SK-N-SH (cell line): ENCODE measurements at regions not wholly inside any gene's neighbourhood (a gene's known extent, or its start where the extent isn't known, plus 50 kb on each side); places are given as distances from the start of the nearest gene placed in this dataset.

Experiments
- CTCF ChIA-PET: fragments of 300-600, 350-600 bp; formaldehyde crosslinking; extraction: SDS; loops from one replicate; lab custom pipeline; 2021; lab: Yijun Ruan, JAX
- POLR2A ChIA-PET: fragments of 350-600 bp; sonication (Branson Sonifier 250); formaldehyde crosslinking; extraction: SDS; loops from one replicate; lab custom pipeline; 2020; ENCODE audit warnings: antibody characterized with exemption, inconsistent platforms; lab: Yijun Ruan, JAX
- DNase-seq: peaks from one replicate; pipeline ENCODE4 v3.0.0; 2012
- H2AFZ ChIP-seq: fragments of 200-600 bp; sonication (generic); 2 replicates; pipeline ENCODE4 v1.8.1; 2016; ENCODE audit warnings: antibody characterized with exemption, mild to moderate bottlenecking, low read depth
- H3F3A ChIP-seq: fragments of 200-600 bp; sonication (generic); replicated peaks from 2 replicates; pipeline ENCODE3; 2016; ENCODE audit warnings: antibody characterized with exemption, mild to moderate bottlenecking; ENCODE audit not compliant: insufficient read depth
- H3K27ac ChIP-seq, 2 experiments: fragments of 200-500 bp in 1 of 2; fragments of 200-600 bp in 1 of 2; sonication (Bioruptor generic) in 1 of 2; sonication (generic), shearing (Covaris generic) in 1 of 2; 2 replicates each; pipeline versions ENCODE4 v1.5.1 to v1.6.1; 2014 to 2016; ENCODE audit warnings: low read depth in 2 of 2, inconsistent platforms in 1 of 2, low read length in 1 of 2, mild to moderate bottlenecking in 1 of 2, mixed read lengths in 1 of 2
- H3K27me3 ChIP-seq: fragments of 200-600 bp; sonication (generic), shearing (Covaris generic); 2 replicates; pipeline ENCODE4 v1.6.1; 2016; ENCODE audit warnings: mixed run types; ENCODE audit not compliant: insufficient read depth
- H3K36me3 ChIP-seq, 2 experiments: fragments of 200-500 bp in 1 of 2; fragments of 200-600 bp in 1 of 2; sonication (Bioruptor generic) in 1 of 2; sonication (generic) in 1 of 2; replicated peaks in 1 of 2; 2 replicates each; pipeline versions ENCODE3 to v1.5.1; 2014 to 2016; ENCODE audit warnings: low read length in 1 of 2, mild to moderate bottlenecking in 1 of 2; ENCODE audit not compliant: insufficient read depth in 2 of 2, control insufficient read depth in 1 of 2
- H3K4me1 ChIP-seq, 2 experiments: fragments of 200-500 bp in 1 of 2; fragments of 200-600 bp in 1 of 2; sonication (Bioruptor generic) in 1 of 2; sonication (generic), shearing (Covaris generic) in 1 of 2; 2 replicates each; pipeline versions ENCODE4 v1.5.1 to v1.6.1; 2014 to 2016; ENCODE audit warnings: low read depth in 1 of 2, low read length in 1 of 2, mixed run types in 1 of 2; ENCODE audit not compliant: insufficient read depth in 2 of 2, control insufficient read depth in 1 of 2
- H3K4me2 ChIP-seq: fragments of 200-600 bp; sonication (generic), shearing (Covaris generic); 2 replicates; pipeline ENCODE4 v1.6.1; 2017; ENCODE audit warnings: mixed run types
- H3K4me3 ChIP-seq, 2 experiments: fragments of 200-500 bp in 1 of 2; fragments of 200-600 bp in 1 of 2; sonication (Bioruptor generic) in 1 of 2; sonication (generic), shearing (Covaris generic) in 1 of 2; 2 replicates each; pipeline versions ENCODE4 v1.5.1 to v1.8.1; 2014 to 2016; ENCODE audit warnings: low read depth in 2 of 2, inconsistent platforms in 1 of 2, low read length in 1 of 2, mild to moderate bottlenecking in 1 of 2, mixed read lengths in 1 of 2, moderate library complexity in 1 of 2
- H3K79me2 ChIP-seq: fragments of 200-600 bp; sonication (generic); 2 replicates; pipeline ENCODE4 v1.8.1; 2017; ENCODE audit warnings: mild to moderate bottlenecking; ENCODE audit not compliant: insufficient read depth
- H3K9ac ChIP-seq: fragments of 200-600 bp; sonication (generic); 2 replicates; pipeline ENCODE4 v1.6.1; 2017; ENCODE audit warnings: mixed run types
- H3K9me2 ChIP-seq: fragments of 200-600 bp; sonication (generic); 2 replicates; pipeline ENCODE4 v1.6.1; 2017; ENCODE audit warnings: mixed run types
- H3K9me3 ChIP-seq: fragments of 200-600 bp; sonication (generic); 2 replicates; pipeline ENCODE4 v1.6.1; 2017; ENCODE audit warnings: mixed run types, mild to moderate bottlenecking, moderate library complexity
- H4K20me1 ChIP-seq: fragments of 200-600 bp; sonication (generic); 2 replicates; pipeline ENCODE4 v1.6.1; 2017; ENCODE audit warnings: mild to moderate bottlenecking, mixed run types; ENCODE audit not compliant: insufficient read depth
- CTCF ChIP-seq: fragments of 200-600 bp; sonication (generic); IDR thresholded peaks from 2 replicates; pipeline ENCODE4 v1.6.1; 2017; ENCODE audit warnings: antibody characterized with exemption, mild to moderate bottlenecking, moderate library complexity
- ELF1 ChIP-seq: IDR thresholded peaks from 2 replicates; pipeline ENCODE4 v1.4.0; 2012
- EP300 ChIP-seq, 2 experiments: IDR thresholded peaks; 2 replicates each; pipeline versions ENCODE4 v1.4.0 to v1.6.1; 2012; ENCODE audit warnings: borderline replicate concordance in 1 of 2, low read depth in 1 of 2, low read length in 1 of 2
- EZH2phosphoT487 ChIP-seq: fragments of 200-600 bp; sonication (generic); IDR thresholded peaks from 2 replicates; pipeline ENCODE4 v1.6.1; 2017; ENCODE audit warnings: low read depth, mixed run types, mild to moderate bottlenecking, antibody characterized with exemption, moderate library complexity, borderline replicate concordance
- FOSL2 ChIP-seq: IDR thresholded peaks from 2 replicates; pipeline ENCODE4 v1.4.0; 2012; ENCODE audit warnings: low read depth, mild to moderate bottlenecking, moderate library complexity, borderline replicate concordance
- FOXJ3 ChIP-seq: sonication (generic); formaldehyde crosslinking; IDR thresholded peaks from 2 replicates; pipeline ENCODE4 v1.5.1; 2020; ENCODE audit warnings: mild to moderate bottlenecking, missing genetic modification reagents
- FOXM1 ChIP-seq: IDR thresholded peaks from 2 replicates; pipeline ENCODE4 v1.4.0; 2012; ENCODE audit warnings: low read depth, mild to moderate bottlenecking
- GABPA ChIP-seq: IDR thresholded peaks from 2 replicates; pipeline ENCODE4 v1.4.0; 2012; ENCODE audit warnings: low read depth, mild to moderate bottlenecking
- GATA2 ChIP-seq: sonication (generic); formaldehyde crosslinking; IDR thresholded peaks from 2 replicates; pipeline ENCODE4 v1.5.0; 2020; ENCODE audit warnings: mild to moderate bottlenecking, missing genetic modification reagents
- IRF3 ChIP-seq: fragments of 150-350 bp; IDR thresholded peaks from 2 replicates; pipeline ENCODE4 v1.6.1; 2016; ENCODE audit warnings: mild to moderate bottlenecking, low read depth, low read length
- JUND ChIP-seq: IDR thresholded peaks from 2 replicates; pipeline ENCODE4 v1.4.0; 2012
- MAX ChIP-seq: IDR thresholded peaks from 2 replicates; pipeline ENCODE4 v1.4.0; 2012; ENCODE audit warnings: low read depth
- MXI1 ChIP-seq: IDR thresholded peaks from 2 replicates; pipeline ENCODE4 v1.6.1; 2012; ENCODE audit warnings: mild to moderate bottlenecking, low read depth, low read length, improper control_type of control experiment
- NRF1 ChIP-seq: IDR thresholded peaks from 2 replicates; pipeline ENCODE4 v1.6.1; 2012; ENCODE audit warnings: low read depth, mild to moderate bottlenecking, low read length
- POLR2AphosphoS5 ChIP-seq: IDR thresholded peaks from 2 replicates; pipeline ENCODE4 v1.6.1; 2012; ENCODE audit warnings: low read depth, low read length
- RAD21 ChIP-seq: IDR thresholded peaks from 2 replicates; pipeline ENCODE4 v1.6.1; 2012; ENCODE audit warnings: mild to moderate bottlenecking, low read length
- RFX5 ChIP-seq: IDR thresholded peaks from 2 replicates; pipeline ENCODE4 v1.6.1; 2012; ENCODE audit warnings: mild to moderate bottlenecking, improper control_type of control experiment, low read length
- RXRA ChIP-seq: IDR thresholded peaks from 2 replicates; pipeline ENCODE4 v1.4.0; 2012; ENCODE audit warnings: low read depth, mild to moderate bottlenecking, borderline replicate concordance
- SIN3A ChIP-seq: IDR thresholded peaks from 2 replicates; pipeline ENCODE4 v1.6.1; 2012; ENCODE audit warnings: low read depth, mild to moderate bottlenecking, low read length, moderate library complexity, borderline replicate concordance
- TAF1 ChIP-seq: IDR thresholded peaks from 2 replicates; pipeline ENCODE4 v1.6.1; 2012; ENCODE audit warnings: low read depth, mild to moderate bottlenecking, low read length, moderate library complexity, borderline replicate concordance
- TCF12 ChIP-seq: IDR thresholded peaks from 2 replicates; pipeline ENCODE4 v1.4.0; 2012
- TEAD4 ChIP-seq: IDR thresholded peaks from 2 replicates; pipeline ENCODE4 v1.4.0; 2012; ENCODE audit warnings: mild to moderate bottlenecking, borderline replicate concordance; ENCODE audit not compliant: insufficient read depth
- USF1 ChIP-seq: IDR thresholded peaks from 2 replicates; pipeline ENCODE4 v1.4.0; 2012; ENCODE audit warnings: low read depth, borderline replicate concordance
- ZBTB33 ChIP-seq: IDR thresholded peaks from 2 replicates; pipeline ENCODE4 v1.4.0; 2012; ENCODE audit warnings: low read depth, borderline replicate concordance
- WGBS: methylation state at CpG from one replicate; pipeline ENCODE4 v1.1.6; 2017; ENCODE audit warnings: low lambda C conversion rate; 5-methylcytosine and 5-hydroxymethylcytosine counted together

GRCh38 chr6:86730216-86730615 lies 207.1 kb upstream of the HTR1E start:
- ChIA-PET CTCF (no interaction called here), POLR2A (no interaction called here)
- H3K9me3 ChIP-seq = no peaks in the 10 kb centered on the region
- H3K27me3 ChIP-seq = no peaks in the 10 kb centered on the region
- H2AFZ ChIP-seq = no peak overlapping the region
- no peak overlapping the region; a peak in 1 of 4 replicates for H3K4me3 ChIP-seq
- H3F3A ChIP-seq = no peaks in the 10 kb centered on the region
- 0% methylated on average over 1 of the region's 1 CpG for WGBS
- no peak overlapping the region for H3K9ac ChIP-seq
- no peak for DNase-seq
- no peak overlapping the region for H3K27ac ChIP-seq
- no peak for TF ChIP-seq TAF1
- no peak for TF ChIP-seq FOXM1
- no peak for TF ChIP-seq RXRA
- no peak for TF ChIP-seq USF1
- TF ChIP-seq GATA2 = no peak
- TF ChIP-seq RAD21 = no peak
- no peak for TF ChIP-seq FOSL2
- no peak for TF ChIP-seq POLR2AphosphoS5
- no peak for TF ChIP-seq ZBTB33
- no peak for TF ChIP-seq IRF3
- TF ChIP-seq EZH2phosphoT487 = no peak
- TF ChIP-seq FOXJ3 (CRISPR knock-in tag) = no peak
- no peak for TF ChIP-seq JUND
- TF ChIP-seq TEAD4 = no peak
- no peak for TF ChIP-seq NRF1
- TF ChIP-seq TCF12 = no peak
- TF ChIP-seq, all 33 proteins: peak for 0
- Histone ChIP-seq H3K4me1 (no peaks in the 10 kb centered on the region), H3K79me2 (no peaks in the 10 kb centered on the region), H4K20me1 (no peaks in the 10 kb centered on the region), H3K9me2 (no peaks in the 10 kb centered on the region), H3K4me2 (no peak overlapping the region), H3K36me3 (no peaks in the 10 kb centered on the region)

- H2AFZ ChIP-seq = no peak overlapping the region
- no peak overlapping the region for H3K4me3 ChIP-seq
- no peaks in the 10 kb centered on the region for H3F3A ChIP-seq
- no peaks in the 10 kb centered on the region for H3K79me2 ChIP-seq
- no peaks in the 10 kb centered on the region for H3K36me3 ChIP-seq
- ChIA-PET CTCF (no interaction called here), POLR2A (no interaction called here)
- H3K4me1 ChIP-seq = no peaks in the 10 kb centered on the region
- H3K9ac ChIP-seq = no peak overlapping the region
- no peaks in the 10 kb centered on the region for H3K9me2 ChIP-seq
- no peak for DNase-seq
- H4K20me1 ChIP-seq = no peaks in the 10 kb centered on the region
- WGBS = 6% methylated on average over 2 of the region's 2 CpGs
- H3K9me3 ChIP-seq = no peaks in the 10 kb centered on the region
- no peaks in the 10 kb centered on the region for H3K27me3 ChIP-seq
- no peak overlapping the region for H3K4me2 ChIP-seq
- no peak overlapping the region for H3K27ac ChIP-seq
- no peak for TF ChIP-seq CTCF
- TF ChIP-seq ELF1 = no peak
- TF ChIP-seq FOXM1 = no peak
- TF ChIP-seq TEAD4 = no peak
- TF ChIP-seq GABPA = no peak
- TF ChIP-seq SIN3A = no peak
- TF ChIP-seq MXI1 = no peak
- no peak for TF ChIP-seq RAD21
- no peak for TF ChIP-seq NRF1
- TF ChIP-seq RFX5 = no peak
- no peak for TF ChIP-seq EP300 (IDR thresholded peaks at IDR 0.05; ENCODE audit: borderline replicate concordance in 1 of 2, low read depth in 1 of 2, low read length in 1 of 2)
- no peak for TF ChIP-seq MAX
- TF ChIP-seq TAF1 = no peak
- TF ChIP-seq JUND = no peak
Measured at GRCh38 chr6:86728976-86729375, 208.4 kb upstream of the HTR1E start.
